Erythroblast (primary cell): ENCODE measurements at regions not wholly inside any gene's neighbourhood (a gene's known extent, or its start where the extent isn't known, plus 50 kb on each side); places are given as distances from the start of the nearest gene placed in this dataset.

Experiments
- DNase-seq, 2 experiments: peaks; one replicate each; lab custom pipeline; 2025; lab: John Stamatoyannopoulos, UW
- GATA1 ChIP-seq: IDR thresholded peaks from 2 replicates; pipeline ENCODE4 v1.6.1; 2011; ENCODE audit warnings: low read depth, mild to moderate bottlenecking, control low read depth, low read length, moderate library complexity
- POLR2A ChIP-seq: IDR thresholded peaks from 2 replicates; pipeline ENCODE4 v1.6.1; 2011; ENCODE audit warnings: mild to moderate bottlenecking, low read length

- TF ChIP-seq POLR2A (no peak), GATA1 (no peak)
- DNase-seq, result no peak
Measured at GRCh38 chr12:127301876-127302275, 965.1 kb upstream of the TMEM132C start.

GRCh38 chr12:127304751-127305725 is 961.9 kb upstream of the TMEM132C start:
- DNase-seq, result no peak
- TF ChIP-seq POLR2A (no peak), GATA1 (no peak)

- no peak for DNase-seq
- TF ChIP-seq GATA1 (no peak), POLR2A (no peak)
Measured at GRCh38 chr12:127306604-127307215, 960.3 kb upstream of the TMEM132C start.

GRCh38 chr12:127307528-127307927 is 959.4 kb upstream of the TMEM132C start:
- TF ChIP-seq GATA1 (no peak), POLR2A (no peak)
- no peak for DNase-seq

GRCh38 chr12:127308148-127308547 is 958.8 kb upstream of the TMEM132C start:
- no peak for DNase-seq
- TF ChIP-seq GATA1, result no peak
- no peak for TF ChIP-seq POLR2A

- no peak for DNase-seq
- TF ChIP-seq GATA1 (no peak), POLR2A (no peak)
Measured at GRCh38 chr12:127310548-127310947, 956.4 kb upstream of the TMEM132C start.

- no peak for DNase-seq
- TF ChIP-seq POLR2A (no peak), GATA1 (no peak)
Measured at GRCh38 chr12:127311720-127312364, 955.1 kb upstream of the TMEM132C start.

GRCh38 chr12:127324681-127325080 is 942.3 kb upstream of the TMEM132C start:
- TF ChIP-seq POLR2A (no peak), GATA1 (no peak)
- no peak for DNase-seq

GRCh38 chr12:127327986-127328385 is 939.0 kb upstream of the TMEM132C start:
- TF ChIP-seq GATA1, result no peak
- TF ChIP-seq POLR2A, result no peak
- no peak for DNase-seq

- DNase-seq, result no peak
- TF ChIP-seq GATA1 (no peak), POLR2A (no peak)
Measured at GRCh38 chr12:127328867-127329266, 938.1 kb upstream of the TMEM132C start.

- TF ChIP-seq POLR2A (no peak), GATA1 (no peak)
- DNase-seq, result no peak
Measured at GRCh38 chr12:127334365-127334764, 932.6 kb upstream of the TMEM132C start.

- no peak for TF ChIP-seq POLR2A
- TF ChIP-seq GATA1, result no peak
- DNase-seq, result no peak
Measured at GRCh38 chr12:127334912-127335644, 931.9 kb upstream of the TMEM132C start.

- DNase-seq, result no peak
- TF ChIP-seq POLR2A, result no peak
- TF ChIP-seq GATA1, result no peak
Measured at GRCh38 chr12:127336416-127336815, 930.6 kb upstream of the TMEM132C start.
